LNCaP clone FGC (cell line): ENCODE measurements at regions not wholly inside any gene's neighbourhood (a gene's known extent, or its start where the extent isn't known, plus 50 kb on each side); places are given as distances from the start of the nearest gene placed in this dataset.

Experiments used
- DNase-seq: peaks from one replicate; pipeline ENCODE4 v3.0.0-alpha.2; 2011; ENCODE audit warnings: low read depth
- H3K4me3 ChIP-seq: 2 replicates; pipeline ENCODE4 v1.5.1; 2011; ENCODE audit warnings: mild to moderate bottlenecking, low read depth, low read length, control low read depth
- TF ChIP-seq, protein P1 (sequence below): IDR thresholded peaks from 2 replicates; pipeline ENCODE4 v1.5.1; 2012; ENCODE audit warnings: mild to moderate bottlenecking; ENCODE audit not compliant: control insufficient read depth, insufficient read depth; ENCODE audit errors: extremely low read depth

DNA sequence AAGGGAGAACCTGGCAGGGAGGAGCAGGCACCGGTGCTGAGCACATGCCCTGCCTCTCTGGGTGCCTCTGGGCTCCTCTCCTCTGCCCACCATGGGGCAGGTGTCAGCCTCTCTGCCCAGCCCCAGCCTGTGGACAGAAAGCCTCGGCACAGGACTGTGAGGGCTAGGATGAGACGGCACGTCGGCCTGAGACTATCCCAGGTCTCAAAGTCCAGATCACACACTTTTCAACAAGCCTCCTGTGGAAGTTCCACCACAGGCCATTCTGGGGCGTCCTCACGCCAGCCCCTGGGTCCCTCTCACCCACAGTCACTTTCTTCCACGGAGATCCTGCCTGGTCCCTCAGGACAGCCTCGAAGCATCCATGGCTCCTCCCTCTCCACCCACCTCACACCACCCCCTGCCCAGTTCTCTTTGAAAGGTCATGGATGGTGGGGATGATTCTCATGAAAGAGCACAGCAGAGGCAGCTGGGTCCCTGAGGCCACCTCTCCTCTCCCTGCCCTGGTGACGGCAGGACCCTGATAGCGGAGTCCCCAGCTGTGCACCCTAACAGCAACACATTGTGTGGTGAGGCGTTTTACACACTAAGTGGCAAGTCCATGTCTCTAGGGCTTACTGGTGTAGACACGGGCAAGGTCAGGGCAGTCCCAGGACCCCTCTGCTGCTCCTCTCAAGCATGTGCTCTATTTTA lies 569.4 kb upstream of the SALL3 start:
- TF ChIP-seq, protein P1, sequence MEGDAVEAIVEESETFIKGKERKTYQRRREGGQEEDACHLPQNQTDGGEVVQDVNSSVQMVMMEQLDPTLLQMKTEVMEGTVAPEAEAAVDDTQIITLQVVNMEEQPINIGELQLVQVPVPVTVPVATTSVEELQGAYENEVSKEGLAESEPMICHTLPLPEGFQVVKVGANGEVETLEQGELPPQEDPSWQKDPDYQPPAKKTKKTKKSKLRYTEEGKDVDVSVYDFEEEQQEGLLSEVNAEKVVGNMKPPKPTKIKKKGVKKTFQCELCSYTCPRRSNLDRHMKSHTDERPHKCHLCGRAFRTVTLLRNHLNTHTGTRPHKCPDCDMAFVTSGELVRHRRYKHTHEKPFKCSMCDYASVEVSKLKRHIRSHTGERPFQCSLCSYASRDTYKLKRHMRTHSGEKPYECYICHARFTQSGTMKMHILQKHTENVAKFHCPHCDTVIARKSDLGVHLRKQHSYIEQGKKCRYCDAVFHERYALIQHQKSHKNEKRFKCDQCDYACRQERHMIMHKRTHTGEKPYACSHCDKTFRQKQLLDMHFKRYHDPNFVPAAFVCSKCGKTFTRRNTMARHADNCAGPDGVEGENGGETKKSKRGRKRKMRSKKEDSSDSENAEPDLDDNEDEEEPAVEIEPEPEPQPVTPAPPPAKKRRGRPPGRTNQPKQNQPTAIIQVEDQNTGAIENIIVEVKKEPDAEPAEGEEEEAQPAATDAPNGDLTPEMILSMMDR = no peak
- DNase-seq = no peak
- H3K4me3 ChIP-seq = no peak overlapping the region

DNA sequence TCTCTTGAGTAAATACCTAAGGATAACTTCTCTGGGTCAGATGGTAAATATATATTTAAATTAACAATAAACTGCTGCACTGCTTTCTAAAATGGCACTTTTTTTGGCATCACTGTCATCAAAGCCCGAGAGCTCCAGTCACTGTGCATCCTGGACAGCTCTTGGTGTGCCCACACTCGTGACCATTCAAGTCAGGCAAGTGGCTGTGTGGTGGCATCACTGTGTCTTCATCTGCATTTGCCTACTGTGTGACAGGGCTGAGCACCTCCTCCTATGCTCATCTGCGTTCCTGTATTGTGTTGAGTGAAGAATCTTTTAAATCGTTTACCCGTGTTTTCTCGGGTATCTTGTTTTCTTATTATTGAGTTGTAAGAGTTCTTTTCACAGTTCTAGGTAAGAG lies 568.1 kb upstream of the SALL3 start:
- no peak for DNase-seq
- H3K4me3 ChIP-seq = no peak overlapping the region
- TF ChIP-seq, protein P1 = no peak

DNA sequence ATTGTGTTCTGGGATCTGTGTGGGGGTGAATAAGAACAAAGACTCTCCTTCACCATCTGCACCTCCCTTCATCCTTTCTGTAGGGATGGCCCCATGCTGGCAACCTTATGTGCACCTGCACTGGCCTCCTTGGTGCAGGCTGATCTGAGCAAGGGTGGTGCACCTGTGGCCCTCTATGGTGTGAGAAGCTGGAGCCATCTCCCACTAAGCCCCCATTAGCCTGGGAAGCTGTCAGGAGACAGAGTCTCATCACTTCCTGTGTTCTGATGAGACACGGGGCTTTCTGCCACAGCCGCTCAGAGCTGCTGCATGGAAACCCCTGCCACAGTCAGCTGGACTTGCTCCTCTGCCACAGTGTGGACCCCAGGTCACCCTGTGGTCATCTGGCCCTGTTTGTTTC lies 565.3 kb upstream of the SALL3 start:
- no peak overlapping the region for H3K4me3 ChIP-seq
- TF ChIP-seq, protein P1 = no peak
- no peak for DNase-seq

DNA sequence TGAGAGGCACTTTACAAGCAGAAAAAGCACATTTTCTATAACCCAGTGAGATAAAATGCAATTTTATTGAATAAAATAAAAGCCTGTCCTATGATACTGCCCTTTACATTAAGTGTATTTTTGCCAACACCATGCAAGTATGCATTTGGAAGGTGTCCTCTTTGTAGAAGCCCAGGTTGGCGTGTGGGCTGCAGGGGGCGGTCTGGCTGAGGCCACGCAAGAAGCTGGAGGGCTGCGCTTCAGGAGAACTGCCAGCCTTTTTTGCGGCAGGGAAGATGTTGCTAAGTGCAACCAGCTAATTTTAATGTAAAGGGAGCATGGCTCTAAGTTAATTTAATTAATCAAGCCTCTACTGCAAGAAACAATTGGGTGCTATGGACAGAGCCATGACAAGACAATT lies 562.8 kb upstream of the SALL3 start:
- H3K4me3 ChIP-seq = no peak overlapping the region
- TF ChIP-seq, protein P1 = no peak
- DNase-seq = no peak

DNA sequence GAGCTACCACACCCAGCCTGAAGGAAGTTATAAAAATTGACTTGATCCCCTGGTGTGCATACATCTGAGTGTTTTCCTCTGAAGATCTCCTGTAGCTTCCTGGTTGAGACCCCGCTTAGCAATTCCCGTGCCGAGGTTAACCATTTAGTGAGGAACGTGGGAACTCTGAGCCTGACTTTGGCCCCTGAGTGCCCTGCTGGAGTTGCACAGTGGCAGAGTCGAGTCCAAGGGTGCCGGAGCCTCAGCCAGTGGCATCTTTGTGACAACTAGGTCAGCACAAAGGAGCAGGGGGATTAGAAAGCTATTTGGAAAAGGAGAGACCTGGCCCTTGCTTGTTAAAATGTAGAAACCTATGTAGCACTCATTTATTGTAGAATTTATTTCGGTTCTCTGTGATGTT lies 561.2 kb upstream of the SALL3 start:
- H3K4me3 ChIP-seq = no peak overlapping the region
- TF ChIP-seq, protein P1 = no peak
- no peak for DNase-seq

DNA sequence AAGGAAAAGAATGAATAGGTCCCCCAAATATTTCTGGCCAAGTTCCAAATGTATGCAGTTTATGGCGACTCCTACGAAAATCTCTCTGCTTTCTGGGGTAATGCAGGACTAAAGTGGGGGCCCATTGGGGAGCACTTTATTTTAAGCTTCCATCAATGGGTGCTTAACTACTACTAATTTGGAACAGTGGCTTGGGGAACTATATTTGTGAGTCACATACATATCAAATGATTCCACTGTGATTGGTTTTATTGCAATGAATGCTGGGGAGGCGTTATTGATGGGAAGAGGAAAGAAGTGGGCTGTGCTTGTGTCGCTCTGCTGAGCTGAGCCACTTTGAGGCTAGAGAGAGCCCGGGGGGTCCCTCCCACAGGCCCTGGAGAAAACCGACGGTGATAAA lies 560.4 kb upstream of the SALL3 start:
- TF ChIP-seq, protein P1 = no peak
- DNase-seq = no peak
- H3K4me3 ChIP-seq = no peak overlapping the region

DNA sequence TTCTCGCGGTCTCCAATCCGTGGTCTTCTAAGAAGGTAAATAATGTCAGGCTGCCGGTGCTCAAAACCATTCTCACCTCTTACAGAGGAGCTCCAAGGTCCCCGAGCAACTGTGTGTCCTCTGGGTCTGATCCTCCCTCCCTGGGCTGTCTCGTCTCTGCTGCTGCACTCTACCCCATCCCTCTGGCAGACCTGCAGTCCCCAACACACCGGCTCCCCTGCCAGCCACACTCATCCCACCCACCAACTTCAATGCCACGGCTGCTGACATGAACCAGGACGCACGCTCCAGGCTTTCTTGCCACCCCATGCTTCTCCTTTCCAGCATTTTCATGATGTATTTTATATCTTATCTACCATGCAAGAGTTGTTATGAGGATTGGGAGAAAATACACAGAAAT lies 559.5 kb upstream of the SALL3 start:
- DNase-seq = no peak
- TF ChIP-seq, protein P1 = no peak
- H3K4me3 ChIP-seq = no peak overlapping the region
